HG03280 (cell line): ENCODE measurements at regions not wholly inside any gene's neighbourhood (a gene's known extent, or its start where the extent isn't known, plus 50 kb on each side); places are given as distances from the start of the nearest gene placed in this dataset.

Experiments
- ATAC-seq: cut with Tn5 transposase; IDR thresholded peaks from one replicate; pipeline ENCODE4 v1.9.1; 2021; ENCODE audit warnings: mild to moderate bottlenecking, moderate library complexity; ENCODE audit not compliant: unreplicated experiment

GRCh38 chr10:21212912-21213311 is 312.6 kb downstream of the SKIDA1 start:
- ATAC-seq: no peak

GRCh38 chr10:21212348-21212747 is 313.1 kb downstream of the SKIDA1 start:
- no peak for ATAC-seq

- ATAC-seq: no peak
Observed at GRCh38 chr10:21209495-21209894, 312.4 kb upstream of the NEBL start.

GRCh38 chr10:21208666-21209316 is 311.7 kb upstream of the NEBL start:
- no peak for ATAC-seq

- ATAC-seq: no peak
Observed at GRCh38 chr10:21207852-21208646, 310.9 kb upstream of the NEBL start.

GRCh38 chr10:21205328-21205727 is 308.2 kb upstream of the NEBL start:
- no peak for ATAC-seq

- ATAC-seq: no peak
Observed at GRCh38 chr10:21203473-21204107, 306.5 kb upstream of the NEBL start.

GRCh38 chr10:21202776-21203462 is 305.8 kb upstream of the NEBL start:
- ATAC-seq: no peak

GRCh38 chr10:21199501-21199900 is 302.4 kb upstream of the NEBL start:
- no peak for ATAC-seq

- ATAC-seq: no peak
Observed at GRCh38 chr10:21197838-21198237, 300.7 kb upstream of the NEBL start.

GRCh38 chr10:21196822-21197395 is 299.8 kb upstream of the NEBL start:
- no peak for ATAC-seq

- ATAC-seq: no peak
Observed at GRCh38 chr10:21195252-21195651, 298.1 kb upstream of the NEBL start.

- no peak for ATAC-seq
Observed at GRCh38 chr10:21194510-21194993, 297.4 kb upstream of the NEBL start.

- ATAC-seq: no peak
Observed at GRCh38 chr10:21193196-21193595, 296.1 kb upstream of the NEBL start.

GRCh38 chr10:21191512-21191911 is 294.4 kb upstream of the NEBL start:
- ATAC-seq: no peak

- no peak for ATAC-seq
Observed at GRCh38 chr10:21184984-21185383, 287.9 kb upstream of the NEBL start.

- no peak for ATAC-seq
Observed at GRCh38 chr10:21184216-21184615, 287.1 kb upstream of the NEBL start.

GRCh38 chr10:21183025-21183424 is 285.9 kb upstream of the NEBL start:
- no peak for ATAC-seq

- no peak for ATAC-seq
Observed at GRCh38 chr10:21181451-21181850, 284.3 kb upstream of the NEBL start.

- ATAC-seq: no peak
Observed at GRCh38 chr10:21180604-21181003, 283.5 kb upstream of the NEBL start.

- ATAC-seq: no peak
Observed at GRCh38 chr10:21176934-21177480, 279.9 kb upstream of the NEBL start.
